Kidney epithelial cell (primary cell): ENCODE measurements at regions not wholly inside any gene's neighbourhood (a gene's known extent, or its start where the extent isn't known, plus 50 kb on each side); places are given as distances from the start of the nearest gene placed in this dataset.

Experiments
- DNase-seq: peaks from one replicate; pipeline ENCODE4 v3.0.0-alpha.2; 2010; ENCODE audit warnings: low read depth
- H3K27me3 ChIP-seq: 2 replicates; pipeline ENCODE4 v1.6.0; 2011; ENCODE audit warnings: low read length; ENCODE audit not compliant: control insufficient read depth, insufficient read depth
- H3K36me3 ChIP-seq: 2 replicates; pipeline ENCODE4 v1.5.1; 2011; ENCODE audit warnings: low read length; ENCODE audit not compliant: control insufficient read depth, insufficient read depth
- H3K4me3 ChIP-seq: 2 replicates; pipeline ENCODE4 v1.5.1; 2011; ENCODE audit warnings: low read depth, mild to moderate bottlenecking, control low read depth, low read length
- TF ChIP-seq, protein P1 (sequence below): IDR thresholded peaks from 2 replicates; pipeline ENCODE4 v1.5.1; 2011; ENCODE audit warnings: mild to moderate bottlenecking, moderate library complexity, low read length, control low read depth, inconsistent platforms; ENCODE audit not compliant: insufficient read depth, poor library complexity, severe bottlenecking

DNA sequence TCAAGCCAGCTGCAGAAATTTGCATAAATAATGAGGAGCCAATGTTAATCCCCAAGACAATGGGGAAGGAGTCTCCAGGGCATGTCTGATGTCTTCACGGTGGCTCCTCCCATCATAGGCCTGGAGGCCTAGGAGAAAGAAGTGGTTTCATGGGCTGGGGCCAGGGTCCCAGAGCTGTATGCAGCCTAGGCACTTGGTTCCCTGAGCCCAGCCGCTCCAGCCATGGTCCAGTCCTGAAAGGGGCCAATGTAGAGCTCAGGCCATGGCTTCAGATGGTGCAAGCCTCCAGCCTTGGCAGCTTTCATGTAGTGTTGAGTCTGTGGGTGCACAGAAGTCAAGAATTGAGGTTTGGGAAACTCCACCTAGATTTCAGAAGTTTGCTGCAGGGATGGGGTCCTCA lies 628.2 kb upstream of the GRIA3 start:
- TF ChIP-seq, protein P1, sequence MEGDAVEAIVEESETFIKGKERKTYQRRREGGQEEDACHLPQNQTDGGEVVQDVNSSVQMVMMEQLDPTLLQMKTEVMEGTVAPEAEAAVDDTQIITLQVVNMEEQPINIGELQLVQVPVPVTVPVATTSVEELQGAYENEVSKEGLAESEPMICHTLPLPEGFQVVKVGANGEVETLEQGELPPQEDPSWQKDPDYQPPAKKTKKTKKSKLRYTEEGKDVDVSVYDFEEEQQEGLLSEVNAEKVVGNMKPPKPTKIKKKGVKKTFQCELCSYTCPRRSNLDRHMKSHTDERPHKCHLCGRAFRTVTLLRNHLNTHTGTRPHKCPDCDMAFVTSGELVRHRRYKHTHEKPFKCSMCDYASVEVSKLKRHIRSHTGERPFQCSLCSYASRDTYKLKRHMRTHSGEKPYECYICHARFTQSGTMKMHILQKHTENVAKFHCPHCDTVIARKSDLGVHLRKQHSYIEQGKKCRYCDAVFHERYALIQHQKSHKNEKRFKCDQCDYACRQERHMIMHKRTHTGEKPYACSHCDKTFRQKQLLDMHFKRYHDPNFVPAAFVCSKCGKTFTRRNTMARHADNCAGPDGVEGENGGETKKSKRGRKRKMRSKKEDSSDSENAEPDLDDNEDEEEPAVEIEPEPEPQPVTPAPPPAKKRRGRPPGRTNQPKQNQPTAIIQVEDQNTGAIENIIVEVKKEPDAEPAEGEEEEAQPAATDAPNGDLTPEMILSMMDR: no peak
- no peak for DNase-seq
- no peak overlapping the region for H3K4me3 ChIP-seq

DNA sequence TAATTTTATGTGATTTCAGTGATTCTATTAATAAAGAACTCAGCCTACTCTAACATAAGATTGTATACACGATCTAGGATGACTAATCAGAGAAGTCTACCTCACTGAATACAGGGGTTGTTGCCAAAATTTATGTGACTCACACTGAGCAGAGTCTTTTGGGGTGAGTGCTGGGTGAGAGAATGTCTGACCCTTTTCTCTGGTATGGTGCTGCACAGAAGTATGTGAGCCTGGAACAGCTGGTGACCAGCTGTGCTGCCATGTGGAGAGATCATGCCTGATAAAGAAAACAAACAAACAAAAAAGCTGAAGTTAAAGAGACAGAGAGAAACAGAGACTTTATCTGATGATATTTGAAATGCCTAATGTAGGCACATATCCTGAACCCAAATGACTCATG lies 618.1 kb upstream of the GRIA3 start:
- no peak overlapping the region for H3K4me3 ChIP-seq
- no peaks in the 10 kb centered on the region for H3K27me3 ChIP-seq
- TF ChIP-seq, protein P1: no peak
- H3K36me3 ChIP-seq: no peaks in the 10 kb centered on the region
- peak; percentile 74 for DNase-seq

More for the DNA sequence above, 628.2 kb upstream of the GRIA3 start:
- H3K27me3 ChIP-seq: no peaks in the 10 kb centered on the region
- no peaks in the 10 kb centered on the region for H3K36me3 ChIP-seq

DNA sequence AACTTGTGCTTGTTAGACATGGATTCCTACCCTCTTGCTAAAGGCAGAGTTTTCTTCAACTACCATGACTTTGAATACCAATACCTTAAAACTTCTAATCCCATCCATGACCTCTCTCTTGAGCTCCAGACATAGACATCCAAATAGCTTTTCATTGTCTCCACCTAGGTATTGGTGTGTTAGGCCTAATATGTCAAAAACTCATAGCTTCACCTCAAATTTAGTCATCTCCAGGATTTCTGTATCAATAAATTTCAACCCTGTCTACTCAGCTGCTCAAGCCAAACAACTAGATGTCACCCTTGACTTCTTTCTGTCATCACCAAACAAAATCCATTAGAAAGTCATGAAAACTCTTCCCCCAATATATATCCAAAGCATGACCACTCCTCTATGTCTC lies 617.7 kb upstream of the GRIA3 start:
- TF ChIP-seq, protein P1: no peak
- Histone ChIP-seq H3K4me3 (no peak overlapping the region), H3K27me3 (no peaks in the 10 kb centered on the region), H3K36me3 (no peaks in the 10 kb centered on the region)
- no peak for DNase-seq

DNA sequence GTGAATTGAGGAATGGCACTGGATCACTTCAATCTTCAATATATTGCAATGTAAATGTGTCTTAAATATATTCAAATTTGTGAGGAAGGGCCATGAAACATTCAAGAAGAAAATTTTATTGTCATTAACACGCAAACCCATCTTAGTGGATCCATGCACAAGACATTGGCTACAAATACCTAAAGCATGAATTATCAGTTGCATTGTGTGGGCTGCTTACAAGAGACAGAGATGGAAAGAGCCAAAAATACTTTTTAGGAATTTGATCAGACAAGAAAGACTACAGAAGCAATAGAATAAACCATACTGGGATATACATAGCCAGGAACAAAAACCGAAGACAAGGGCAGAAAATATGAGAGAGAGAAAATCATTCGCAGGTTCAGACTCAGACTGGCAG lies 616.2 kb upstream of the GRIA3 start:
- Histone ChIP-seq H3K27me3 (no peaks in the 10 kb centered on the region), H3K36me3 (no peaks in the 10 kb centered on the region), H3K4me3 (no peak overlapping the region)
- TF ChIP-seq, protein P1: no peak
- no peak for DNase-seq

DNA sequence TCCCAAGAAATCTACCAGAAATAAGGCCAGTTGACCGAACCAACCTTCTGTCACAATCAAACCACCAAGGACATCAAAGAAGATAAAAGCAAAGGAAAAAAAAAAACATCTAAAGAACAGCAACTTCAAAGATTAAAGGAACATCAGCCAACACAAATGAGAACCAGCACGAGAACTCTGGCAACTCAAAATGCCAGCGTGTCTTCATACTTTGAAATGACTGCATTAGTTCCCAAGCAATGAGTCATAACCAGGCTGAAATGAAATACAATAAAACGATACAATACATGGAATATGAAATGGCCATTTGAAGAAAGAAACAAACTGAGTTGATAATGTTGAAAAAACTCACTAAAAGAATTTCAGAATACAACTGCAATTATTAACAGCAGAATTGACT lies 611.6 kb upstream of the GRIA3 start:
- TF ChIP-seq, protein P1: no peak
- H3K27me3 ChIP-seq: no peaks in the 10 kb centered on the region
- no peaks in the 10 kb centered on the region for H3K36me3 ChIP-seq
- no peak for DNase-seq
- no peak overlapping the region for H3K4me3 ChIP-seq

DNA sequence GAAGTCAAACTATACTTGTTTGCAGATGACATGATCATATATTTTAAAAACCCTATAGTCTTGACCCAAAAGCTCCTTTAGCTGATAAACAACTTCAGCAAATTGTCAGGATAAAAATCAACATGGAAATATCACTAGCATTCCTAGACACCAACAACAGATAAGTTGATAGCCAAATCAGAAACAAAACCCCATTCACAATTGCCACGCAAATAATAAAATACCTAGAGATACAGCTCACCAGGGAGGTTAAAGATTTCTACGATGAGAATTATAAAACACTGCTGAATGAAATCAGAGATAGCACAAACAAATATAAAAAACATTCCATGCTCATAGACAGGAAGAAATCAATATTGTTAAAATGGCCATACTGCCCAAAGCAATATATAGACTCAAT lies 605.0 kb upstream of the GRIA3 start:
- no peaks in the 10 kb centered on the region for H3K36me3 ChIP-seq
- no peak for DNase-seq

More for the DNA sequence above, 605.0 kb upstream of the GRIA3 start:
- Histone ChIP-seq H3K4me3 (no peak overlapping the region), H3K27me3 (no peaks in the 10 kb centered on the region)
- TF ChIP-seq, protein P1: no peak
